Gastrocnemius medialis (tissue), 4 donors: ENCODE measurements at regions not wholly inside any gene's neighbourhood (a gene's known extent, or its start where the extent isn't known, plus 50 kb on each side); places are given as distances from the start of the nearest gene placed in this dataset.

Experiments used
- ATAC-seq, 2 donors: fragments of 150-250 bp; one replicate each; pipeline ENCODE4 v1.9.1; 2016
- DNase-seq, 2 donors: peaks; one replicate each; pipeline ENCODE4 v3.0.0-alpha.2; 2019
- H3K27ac ChIP-seq, 4 donors: fragments of 200-600 bp; sonication (generic); 1 replicate in 1 of 4; 2 replicates in 3 of 4; pipeline ENCODE4 v1.5.1; 2016 to 2018; ENCODE audit warnings: mild to moderate bottlenecking in 2 of 4, moderate library complexity in 1 of 4
- H3K27me3 ChIP-seq, 3 donors: fragments of 200-600 bp; sonication (generic) in 2 of 3; 1 replicate in 1 of 3; 2 replicates in 2 of 3; pipeline versions ENCODE4 v1.5.1 to v1.6.0; 2016 to 2019; ENCODE audit warnings: mild to moderate bottlenecking in 1 of 3, moderate library complexity in 1 of 3
- H3K36me3 ChIP-seq, 2 donors: fragments of 200-600 bp; sonication (generic) in 1 of 2; one replicate each; pipeline ENCODE4 v1.5.1; 2017 to 2018
- H3K4me1 ChIP-seq, 2 donors: fragments of 200-600 bp; sonication (generic) in 1 of 2; one replicate each; pipeline ENCODE4 v1.5.1; 2016 to 2017; ENCODE audit warnings: mild to moderate bottlenecking in 2 of 2
- H3K4me3 ChIP-seq, 4 donors: fragments of 200-600 bp; sonication (generic) in 3 of 4; 1 replicate in 1 of 4; 2 replicates in 3 of 4; pipeline ENCODE4 v1.5.1; 2016 to 2019; ENCODE audit warnings: mild to moderate bottlenecking in 2 of 4
- H3K9me3 ChIP-seq, 3 donors: fragments of 200-600 bp; sonication (generic) in 2 of 3; 1 replicate in 1 of 3; 2 replicates in 2 of 3; pipeline ENCODE4 v1.5.1; 2016 to 2019
- POLR2A ChIP-seq, 2 donors: fragments of 450-650 bp; IDR thresholded peaks; one replicate each; pipeline ENCODE4 v1.6.1; 2017; ENCODE audit warnings: antibody characterized with exemption in 2 of 2, mild to moderate bottlenecking in 2 of 2, moderate library complexity in 2 of 2
- in situ Hi-C, 4 donors: fragments of 200-750 bp; cut with MboI; loops; one replicate each; pipeline versions ENCODE4 v1.15.0 to v1.8.0; 2017; ENCODE audit warnings: low sequenced_read_pairs in 4 of 4
- intact Hi-C: fragments of 100-400 bp; cut with DNase I; formaldehyde crosslinking; loops from one replicate; pipeline ENCODE4 v1.15.1; 2023; ENCODE audit warnings: low total_unique reads
- TF ChIP-seq, protein P1 (sequence below), 5 experiments: fragments of 450-650 bp in 3 of 5; fragments of 200-600 bp in 2 of 5; sonication (generic) in 2 of 5; IDR thresholded peaks in 4 of 5; conservative IDR thresholded peaks in 1 of 5; 1 replicate in 4 of 5; 2 replicates in 1 of 5; pipeline ENCODE4 v1.5.1; 2016 to 2019; ENCODE audit warnings: antibody characterized with exemption in 5 of 5, mild to moderate bottlenecking in 3 of 5, moderate library complexity in 3 of 5

GRCh38 chr11:19642185-19643158 is 70.2 kb upstream of the NAV2 start:
- Histone ChIP-seq H3K4me3 (no peak overlapping the region), H3K27ac (peak overlapping the region in 1 of 4 donors; percentile 5), H3K36me3 (no peaks in the 10 kb centered on the region), H3K27me3 (no peaks in the 10 kb centered on the region), H3K4me1 (peaks cover 0 to 9% of the 10 kb centered on the region in 2 donors), H3K9me3 (no peaks in the 10 kb centered on the region)
- ATAC-seq, result peak; percentile 83 to 86
- no peak for TF ChIP-seq POLR2A (IDR thresholded peaks at IDR 0.05)
- TF ChIP-seq, protein P1, sequence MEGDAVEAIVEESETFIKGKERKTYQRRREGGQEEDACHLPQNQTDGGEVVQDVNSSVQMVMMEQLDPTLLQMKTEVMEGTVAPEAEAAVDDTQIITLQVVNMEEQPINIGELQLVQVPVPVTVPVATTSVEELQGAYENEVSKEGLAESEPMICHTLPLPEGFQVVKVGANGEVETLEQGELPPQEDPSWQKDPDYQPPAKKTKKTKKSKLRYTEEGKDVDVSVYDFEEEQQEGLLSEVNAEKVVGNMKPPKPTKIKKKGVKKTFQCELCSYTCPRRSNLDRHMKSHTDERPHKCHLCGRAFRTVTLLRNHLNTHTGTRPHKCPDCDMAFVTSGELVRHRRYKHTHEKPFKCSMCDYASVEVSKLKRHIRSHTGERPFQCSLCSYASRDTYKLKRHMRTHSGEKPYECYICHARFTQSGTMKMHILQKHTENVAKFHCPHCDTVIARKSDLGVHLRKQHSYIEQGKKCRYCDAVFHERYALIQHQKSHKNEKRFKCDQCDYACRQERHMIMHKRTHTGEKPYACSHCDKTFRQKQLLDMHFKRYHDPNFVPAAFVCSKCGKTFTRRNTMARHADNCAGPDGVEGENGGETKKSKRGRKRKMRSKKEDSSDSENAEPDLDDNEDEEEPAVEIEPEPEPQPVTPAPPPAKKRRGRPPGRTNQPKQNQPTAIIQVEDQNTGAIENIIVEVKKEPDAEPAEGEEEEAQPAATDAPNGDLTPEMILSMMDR (IDR thresholded peaks at IDR 0.05 in 4 of 5, conservative IDR thresholded peaks at IDR 0.05 in 1 of 5), result no peak
- intact Hi-C loops (no loop called here), in situ Hi-C loops (no loop called here)
- DNase-seq, result peak in 1 of 2 donors; percentile 51

DNA sequence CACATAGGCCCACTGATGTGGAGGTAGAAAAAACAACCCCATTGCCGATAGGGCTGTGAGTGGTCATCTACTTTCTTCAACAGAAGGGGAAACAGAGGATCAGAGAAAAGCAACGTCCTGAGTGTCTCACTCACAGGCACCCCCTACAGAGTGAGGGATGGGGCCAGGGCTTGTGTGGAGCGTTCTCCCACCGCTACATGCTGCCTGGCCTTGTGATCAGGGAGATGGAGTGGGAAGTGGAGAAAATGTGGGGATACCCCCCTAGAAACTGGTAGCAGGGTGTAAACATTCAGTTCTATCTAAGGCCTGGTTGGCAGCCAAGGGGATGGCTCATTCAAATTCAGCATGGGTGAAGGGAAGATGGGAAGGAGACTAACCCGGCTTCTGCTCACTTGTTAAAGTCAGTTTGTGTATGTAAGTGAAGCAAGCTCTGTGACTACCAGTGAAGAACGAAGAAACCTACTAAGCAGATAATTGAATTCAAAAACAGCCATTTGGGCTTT is 73.0 kb upstream of the NAV2 start:
- Histone ChIP-seq H3K27ac (no peak overlapping the region), H3K36me3 (no peaks in the 10 kb centered on the region), H3K27me3 (no peaks in the 10 kb centered on the region), H3K4me3 (no peak overlapping the region), H3K9me3 (no peaks in the 10 kb centered on the region), H3K4me1 (peaks cover 0 to 9% of the 10 kb centered on the region in 2 donors)
- TF ChIP-seq, protein P1 (IDR thresholded peaks at IDR 0.05 in 4 of 5, conservative IDR thresholded peaks at IDR 0.05 in 1 of 5), result no peak
- no peak for TF ChIP-seq POLR2A (IDR thresholded peaks at IDR 0.05)
- DNase-seq (no peak), ATAC-seq (no peak)
- intact Hi-C loops, result no loop called here
- in situ Hi-C loops, result no loop called here

GRCh38 chr11:19635332-19635731 is 77.3 kb upstream of the NAV2 start:
- Histone ChIP-seq H3K4me1 (peaks cover 0 to 10% of the 10 kb centered on the region in 2 donors), H3K36me3 (no peaks in the 10 kb centered on the region), H3K27ac (no peak overlapping the region), H3K27me3 (no peaks in the 10 kb centered on the region), H3K9me3 (no peaks in the 10 kb centered on the region), H3K4me3 (no peak overlapping the region)
- DNase-seq, result no peak
- intact Hi-C loops, result no loop called here
- in situ Hi-C loops, result no loop called here
- TF ChIP-seq, protein P1 (IDR thresholded peaks at IDR 0.05 in 4 of 5, conservative IDR thresholded peaks at IDR 0.05 in 1 of 5), result no peak
- TF ChIP-seq POLR2A (IDR thresholded peaks at IDR 0.05), result no peak
- ATAC-seq, result no peak

DNA sequence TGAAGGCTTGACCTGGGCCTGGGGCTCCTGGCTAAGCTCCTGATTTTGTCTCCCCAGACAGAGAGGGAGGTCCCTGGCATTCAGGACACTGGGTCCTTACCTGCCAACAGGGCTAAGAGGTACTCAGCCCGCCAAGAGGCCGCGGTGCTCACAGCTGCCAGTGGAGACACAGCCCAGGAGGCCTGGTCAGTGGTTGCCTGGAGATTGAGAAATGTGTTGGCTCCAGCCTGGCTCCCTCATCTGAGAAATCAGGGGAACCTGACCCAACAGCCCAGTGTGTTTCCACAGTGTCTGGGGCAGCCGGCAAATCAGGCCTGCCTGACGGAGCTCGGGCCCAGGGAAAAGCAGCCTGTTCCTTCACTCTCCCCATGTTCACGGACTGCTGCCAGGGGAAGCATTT is 79.4 kb upstream of the NAV2 start:
- Histone ChIP-seq H3K27me3 (no peaks in the 10 kb centered on the region), H3K27ac (peak overlapping the region; percentile 12 to 54 (median 46)), H3K4me1 (peaks cover 4 to 16% of the 10 kb centered on the region in 2 donors), H3K36me3 (no peaks in the 10 kb centered on the region), H3K4me3 (no peak overlapping the region), H3K9me3 (no peaks in the 10 kb centered on the region)
- in situ Hi-C loops, result no loop called here
- TF ChIP-seq POLR2A (IDR thresholded peaks at IDR 0.05), result no peak
- TF ChIP-seq, protein P1 (IDR thresholded peaks at IDR 0.05 in 4 of 5, conservative IDR thresholded peaks at IDR 0.05 in 1 of 5), result no peak
- intact Hi-C loops, result no loop called here
- DNase-seq (peak; percentile 62 to 81), ATAC-seq (peak; percentile 84 to 91)
